ENCODE measurements at regions not wholly inside any gene's neighbourhood (a gene's known extent, or its start where the extent isn't known, plus 50 kb on each side); places are given as distances from the start of the nearest gene placed in this dataset.

- H3K27ac ChIP-seq, result no peak overlapping the region
Observed at GRCh38 chr4:54843106-54843505, 185.3 kb downstream of the KIT start.

DNA sequence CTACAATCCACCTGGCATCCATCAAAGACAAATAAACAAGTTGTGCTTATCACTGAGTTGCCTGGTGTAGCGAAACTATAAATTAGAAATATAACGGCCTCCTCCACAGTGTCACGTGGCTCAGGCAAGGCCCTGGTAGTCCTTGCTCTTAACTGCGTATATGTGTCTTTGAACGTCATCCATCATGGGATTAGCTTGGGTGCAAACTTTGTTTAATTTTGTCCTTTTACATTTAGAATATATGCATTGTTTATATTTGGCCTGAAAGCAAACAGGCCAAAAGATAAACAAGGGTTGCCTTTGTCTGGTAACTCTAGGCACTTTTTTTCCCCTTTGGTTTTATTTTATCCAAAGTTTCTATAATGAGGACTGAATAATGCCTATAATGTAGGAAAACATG, 184.9 kb downstream of the KIT start:
- Histone ChIP-seq H3K27me3 (no peaks in the 10 kb centered on the region), H3K9me3 (no peaks in the 10 kb centered on the region), H3K36me3 (ENCODE audit: low read depth, missing control alignments) (no peaks in the 10 kb centered on the region), H3K4me1 (no peaks in the 10 kb centered on the region), H3K27ac (no peak overlapping the region), H3K4me3 (no peak overlapping the region)
- WGBS, 2 donors, result 72 to 80% methylated on average over 5 of the region's 5 CpGs
- DNase-seq, result no peak
- intact Hi-C loops (cut with DNase I; ENCODE audit: low total_unique reads), result no loop called here
- TF ChIP-seq, protein P1, sequence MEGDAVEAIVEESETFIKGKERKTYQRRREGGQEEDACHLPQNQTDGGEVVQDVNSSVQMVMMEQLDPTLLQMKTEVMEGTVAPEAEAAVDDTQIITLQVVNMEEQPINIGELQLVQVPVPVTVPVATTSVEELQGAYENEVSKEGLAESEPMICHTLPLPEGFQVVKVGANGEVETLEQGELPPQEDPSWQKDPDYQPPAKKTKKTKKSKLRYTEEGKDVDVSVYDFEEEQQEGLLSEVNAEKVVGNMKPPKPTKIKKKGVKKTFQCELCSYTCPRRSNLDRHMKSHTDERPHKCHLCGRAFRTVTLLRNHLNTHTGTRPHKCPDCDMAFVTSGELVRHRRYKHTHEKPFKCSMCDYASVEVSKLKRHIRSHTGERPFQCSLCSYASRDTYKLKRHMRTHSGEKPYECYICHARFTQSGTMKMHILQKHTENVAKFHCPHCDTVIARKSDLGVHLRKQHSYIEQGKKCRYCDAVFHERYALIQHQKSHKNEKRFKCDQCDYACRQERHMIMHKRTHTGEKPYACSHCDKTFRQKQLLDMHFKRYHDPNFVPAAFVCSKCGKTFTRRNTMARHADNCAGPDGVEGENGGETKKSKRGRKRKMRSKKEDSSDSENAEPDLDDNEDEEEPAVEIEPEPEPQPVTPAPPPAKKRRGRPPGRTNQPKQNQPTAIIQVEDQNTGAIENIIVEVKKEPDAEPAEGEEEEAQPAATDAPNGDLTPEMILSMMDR (IDR thresholded peaks at IDR 0.05), result no peak
- TF ChIP-seq POLR2A (IDR thresholded peaks at IDR 0.05), result no peak

More at GRCh38 chr4:54843106-54843505, 185.3 kb downstream of the KIT start:
- Histone ChIP-seq H3K27me3 (no peaks in the 10 kb centered on the region), H3K4me3 (no peak overlapping the region), H3K36me3 (ENCODE audit: low read depth, missing control alignments) (no peaks in the 10 kb centered on the region), H3K9me3 (no peaks in the 10 kb centered on the region), H3K4me1 (no peaks in the 10 kb centered on the region)
- intact Hi-C loops (cut with DNase I; ENCODE audit: low total_unique reads), result no loop called here
- TF ChIP-seq, protein P1 (IDR thresholded peaks at IDR 0.05), result no peak
- TF ChIP-seq POLR2A (IDR thresholded peaks at IDR 0.05), result no peak
- 84 to 88% methylated on average over 6 of the region's 6 CpGs for WGBS, 2 donors
- DNase-seq, result no peak

DNA sequence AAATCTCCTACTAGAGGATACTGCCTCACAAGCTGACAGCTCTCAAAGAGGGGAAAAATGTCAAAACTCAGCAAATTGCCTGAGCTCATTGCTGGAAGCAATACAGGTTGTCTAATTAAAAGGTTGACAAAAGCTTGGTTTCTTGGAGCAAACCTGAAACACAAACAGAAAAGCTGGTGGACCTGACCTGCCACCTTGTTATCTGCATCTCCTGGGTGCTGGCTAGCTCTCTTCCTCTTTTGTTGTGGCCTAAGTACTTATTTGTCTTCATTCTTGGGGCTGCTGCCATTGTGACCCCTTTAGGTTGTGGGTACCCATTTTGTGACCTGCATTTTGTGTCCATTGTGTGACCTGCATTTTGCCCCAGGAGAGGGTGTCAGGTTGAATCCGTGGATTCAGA, 184.5 kb downstream of the KIT start:
- H3K27ac ChIP-seq, result no peak overlapping the region
- no peak for DNase-seq
- H3K9me3 ChIP-seq, result no peaks in the 10 kb centered on the region
- intact Hi-C loops (cut with DNase I; ENCODE audit: low total_unique reads), result no loop called here
- H3K27me3 ChIP-seq, result no peaks in the 10 kb centered on the region
- 67 to 88% methylated on average over 1 of the region's 1 CpG for WGBS, 2 donors
- H3K4me3 ChIP-seq, result no peak overlapping the region
- no peaks in the 10 kb centered on the region for H3K4me1 ChIP-seq
- no peaks in the 10 kb centered on the region for H3K36me3 ChIP-seq (ENCODE audit: low read depth, missing control alignments)
- TF ChIP-seq POLR2A (IDR thresholded peaks at IDR 0.05), result no peak
- TF ChIP-seq, protein P1 (IDR thresholded peaks at IDR 0.05), result no peak

- peak; percentile 16 for DNase-seq
- no peak for TF ChIP-seq POLR2A (IDR thresholded peaks at IDR 0.05)
- TF ChIP-seq, protein P1 (IDR thresholded peaks at IDR 0.05), result no peak
- Histone ChIP-seq H3K27me3 (no peaks in the 10 kb centered on the region), H3K36me3 (ENCODE audit: low read depth, missing control alignments) (no peaks in the 10 kb centered on the region), H3K4me1 (no peaks in the 10 kb centered on the region), H3K27ac (no peak overlapping the region), H3K9me3 (no peaks in the 10 kb centered on the region), H3K4me3 (no peak overlapping the region)
- intact Hi-C loops (cut with DNase I; ENCODE audit: low total_unique reads), result no loop called here
- WGBS, 2 donors, result 85 to 92% methylated on average over 2 of the region's 2 CpGs
Observed at GRCh38 chr4:54840992-54841768, 183.4 kb downstream of the KIT start.

DNA sequence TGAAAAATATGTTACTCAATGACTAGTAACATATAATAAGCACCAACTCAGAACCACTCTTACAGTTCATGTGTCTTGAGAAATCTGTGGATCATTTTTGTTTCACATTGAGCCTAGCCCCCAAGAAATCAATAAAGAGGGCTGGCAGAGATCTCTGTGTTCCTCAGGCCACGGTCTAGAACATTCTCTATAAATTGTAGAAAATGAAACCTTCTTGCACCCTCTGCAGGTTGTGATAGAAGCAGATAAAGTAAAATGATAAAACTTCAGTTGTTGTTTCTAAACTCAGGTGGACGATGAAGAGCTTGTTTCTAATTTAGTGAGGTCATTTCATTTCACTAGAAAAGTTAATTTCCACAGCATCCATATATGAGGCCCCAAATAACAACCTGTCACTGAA, 182.7 kb downstream of the KIT start:
- DNase-seq, result no peak
- Histone ChIP-seq H3K9me3 (no peaks in the 10 kb centered on the region), H3K36me3 (ENCODE audit: low read depth, missing control alignments) (no peaks in the 10 kb centered on the region), H3K4me3 (no peak overlapping the region), H3K27ac (no peak overlapping the region), H3K4me1 (no peaks in the 10 kb centered on the region), H3K27me3 (no peaks in the 10 kb centered on the region)
- intact Hi-C loops (cut with DNase I; ENCODE audit: low total_unique reads), result no loop called here
- WGBS, 2 donors, result 70 to 82% methylated on average over 2 of the region's 2 CpGs
- TF ChIP-seq, protein P1 (IDR thresholded peaks at IDR 0.05), result no peak
- no peak for TF ChIP-seq POLR2A (IDR thresholded peaks at IDR 0.05)
